DMS114 treated with DMSO at 0.1 percent for 48 hours (cell line): ENCODE measurements at regions not wholly inside any gene's neighbourhood (a gene's known extent, or its start where the extent isn't known, plus 50 kb on each side); places are given as distances from the start of the nearest gene placed in this dataset.
A peak's percentile ranks its signal among the peaks of the same experiment; 100 is the strongest.

ENCODE experiments used
- DNase-seq: peaks from one replicate; lab custom pipeline; 2025; ENCODE audit not compliant: unreplicated experiment; lab: John Stamatoyannopoulos, UW

- no peak for DNase-seq
Observed at GRCh38 chr1:90149101-90149500, 154.2 kb downstream of the ZNF326 start.

DNA sequence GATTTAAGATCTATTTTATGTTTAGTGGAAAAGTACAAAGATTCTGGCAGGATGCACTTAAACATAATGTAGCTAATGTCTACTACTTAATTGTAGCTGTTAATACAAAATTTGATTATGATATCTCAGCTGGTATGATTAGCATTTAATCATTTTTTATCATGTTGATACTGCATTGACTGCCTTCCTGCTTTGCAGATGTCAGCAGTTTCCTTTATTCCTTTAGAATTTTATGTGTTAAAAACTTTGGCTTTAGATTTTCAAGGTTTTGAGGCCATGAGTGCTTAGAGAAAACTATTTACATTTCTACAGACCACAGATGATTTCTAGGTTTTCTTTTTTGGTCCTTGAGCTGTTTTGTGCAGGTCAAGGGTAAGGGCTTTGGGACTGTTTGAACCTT is 152.2 kb downstream of the ZNF326 start:
- DNase-seq = no peak

- DNase-seq = no peak
Observed at GRCh38 chr1:90144820-90145219, 149.9 kb downstream of the ZNF326 start.

GRCh38 chr1:90143591-90143990 is 148.7 kb downstream of the ZNF326 start:
- no peak for DNase-seq

DNA sequence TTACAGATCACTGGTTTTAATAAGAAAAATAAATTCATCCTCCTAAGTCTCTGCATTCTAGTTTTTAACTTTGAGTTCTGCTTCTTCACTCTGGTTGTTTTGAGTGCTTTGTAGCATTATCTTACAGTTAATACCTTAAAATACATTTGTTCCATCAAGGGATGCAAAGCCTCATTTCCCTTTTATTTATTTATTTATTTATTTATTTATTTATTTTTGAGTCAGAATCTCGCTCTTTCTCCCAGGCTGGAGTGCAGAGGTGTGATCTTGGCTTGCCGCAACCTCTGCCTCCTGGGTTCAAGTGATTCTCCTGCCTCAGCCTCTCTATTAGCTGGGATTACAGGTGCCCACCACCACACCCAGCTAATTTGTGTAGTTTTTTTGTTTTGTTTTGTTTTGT is 147.8 kb downstream of the ZNF326 start:
- DNase-seq = no peak

GRCh38 chr1:90139837-90140236 is 144.9 kb downstream of the ZNF326 start:
- DNase-seq = no peak

GRCh38 chr1:90135286-90135685 is 140.4 kb downstream of the ZNF326 start:
- no peak for DNase-seq

DNA sequence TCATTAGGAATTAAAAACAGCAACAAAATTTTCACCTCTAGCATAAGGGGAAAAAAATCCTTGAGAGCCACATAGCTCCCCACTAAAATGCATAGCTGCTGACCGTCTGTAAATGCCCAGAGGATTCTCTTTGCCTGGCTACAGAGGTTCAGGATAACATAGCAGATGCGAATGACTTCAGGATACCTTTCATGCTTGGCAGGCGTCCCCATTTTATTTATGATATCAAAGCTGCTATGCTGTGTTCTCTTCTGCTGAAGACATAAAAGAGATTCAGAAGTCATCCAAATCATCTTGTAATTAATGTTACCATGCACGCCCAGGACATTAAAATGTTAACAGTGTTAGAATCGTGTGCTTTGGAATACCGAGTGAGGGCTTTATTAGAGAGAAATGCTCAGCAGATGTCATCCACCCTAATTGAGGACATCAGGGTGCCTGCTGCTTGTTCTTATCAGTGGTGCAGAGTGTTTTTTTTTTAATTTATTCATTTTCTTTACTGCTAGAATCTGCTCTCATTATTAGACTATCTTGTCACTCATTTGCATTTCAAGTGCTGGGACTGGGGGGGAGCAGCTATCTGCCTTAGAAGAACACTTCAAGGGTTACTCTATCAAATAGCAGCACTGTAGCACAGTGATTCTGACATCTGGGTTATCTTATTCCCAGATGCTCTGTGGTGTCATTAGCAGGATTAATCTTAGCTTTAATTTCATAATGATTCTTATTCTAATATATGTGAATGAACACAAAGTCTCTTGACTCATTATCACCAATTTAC is 139.5 kb downstream of the ZNF326 start:
- DNase-seq = no peak

DNA sequence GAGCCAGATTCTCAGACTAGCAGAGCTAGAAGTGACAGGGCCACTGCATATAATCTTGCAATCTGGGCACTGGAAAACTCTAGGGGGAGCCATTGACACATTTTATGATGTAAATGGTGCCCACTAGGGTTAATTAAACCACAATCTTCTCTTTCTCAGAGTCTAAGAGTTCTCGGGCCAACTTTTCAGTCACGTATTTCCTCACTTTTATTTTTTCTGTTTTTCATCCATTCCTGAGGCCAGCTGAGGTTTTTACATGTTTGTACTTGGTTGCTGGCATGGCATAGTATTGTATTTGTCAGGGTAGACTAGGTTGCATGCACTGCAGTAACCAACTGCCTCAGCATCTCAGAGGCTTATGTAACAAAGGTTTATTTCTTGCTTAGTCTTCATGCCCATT is 138.2 kb downstream of the ZNF326 start:
- peak; percentile 29 for DNase-seq

- DNase-seq = no peak
Observed at GRCh38 chr1:90132306-90132705, 137.4 kb downstream of the ZNF326 start.

DNA sequence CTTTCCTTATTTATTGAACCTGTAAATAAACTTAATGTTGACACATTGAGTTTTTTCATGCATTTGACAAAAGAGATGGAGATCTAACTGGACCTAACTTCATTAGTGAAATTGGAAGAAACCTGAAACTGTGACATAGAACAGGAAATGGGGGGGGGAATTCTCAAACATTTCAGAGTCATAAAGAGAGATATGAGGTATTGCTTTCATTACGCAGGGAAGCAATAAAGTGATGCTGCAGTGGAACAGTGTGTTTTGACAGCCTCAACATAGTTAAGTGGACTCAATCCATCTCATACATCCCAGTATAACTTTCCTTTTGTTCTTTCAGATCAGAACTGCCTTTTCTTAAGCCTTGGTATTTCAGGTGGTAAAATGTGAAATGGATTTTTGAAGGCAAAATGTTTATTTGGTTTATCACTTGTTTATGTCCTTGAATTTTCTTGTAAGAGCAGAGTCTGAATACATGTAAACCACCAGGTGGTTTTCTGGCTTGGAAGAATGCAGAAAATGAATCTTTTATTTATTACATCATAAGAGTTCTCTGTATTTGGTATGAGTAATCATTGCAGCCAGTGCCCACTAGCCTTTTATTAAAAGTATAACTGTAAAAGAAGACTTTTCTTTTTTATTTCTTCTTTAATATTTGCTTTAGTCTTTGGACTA is 132.5 kb downstream of the ZNF326 start:
- no peak for DNase-seq

- no peak for DNase-seq
Observed at GRCh38 chr1:90126834-90127233, 131.9 kb downstream of the ZNF326 start.

- no peak for DNase-seq
Observed at GRCh38 chr1:90122654-90123340, 127.9 kb downstream of the ZNF326 start.

DNA sequence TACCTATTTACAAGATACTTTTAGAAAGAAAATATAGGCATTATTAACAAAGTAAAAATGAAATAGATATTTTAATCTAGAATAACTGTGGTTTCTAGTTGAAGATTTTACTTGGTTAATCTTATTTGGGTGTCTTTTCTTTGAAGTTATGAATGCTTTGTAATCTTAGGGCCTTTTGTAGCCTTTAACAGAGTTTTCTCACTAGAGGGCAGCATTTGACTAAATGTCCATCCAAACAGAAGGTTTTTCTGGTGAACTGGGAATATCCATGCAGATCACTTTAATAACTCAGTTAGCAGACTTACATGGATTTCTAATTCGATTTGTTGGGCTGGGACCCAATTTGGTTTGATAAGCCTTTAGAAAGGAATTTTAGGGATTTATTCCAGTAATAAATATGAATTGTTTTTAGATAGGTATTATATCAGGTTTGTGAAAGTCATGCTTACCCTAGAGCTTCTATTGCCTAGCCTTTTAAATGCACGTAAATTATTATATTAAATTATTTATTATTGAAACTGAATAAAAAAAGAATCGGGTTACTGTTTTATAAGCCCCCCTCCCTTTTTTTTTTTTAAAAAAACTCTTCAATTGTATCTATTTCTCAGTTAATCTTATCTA is 119.7 kb downstream of the ZNF326 start:
- DNase-seq = peak; percentile 80

DNA sequence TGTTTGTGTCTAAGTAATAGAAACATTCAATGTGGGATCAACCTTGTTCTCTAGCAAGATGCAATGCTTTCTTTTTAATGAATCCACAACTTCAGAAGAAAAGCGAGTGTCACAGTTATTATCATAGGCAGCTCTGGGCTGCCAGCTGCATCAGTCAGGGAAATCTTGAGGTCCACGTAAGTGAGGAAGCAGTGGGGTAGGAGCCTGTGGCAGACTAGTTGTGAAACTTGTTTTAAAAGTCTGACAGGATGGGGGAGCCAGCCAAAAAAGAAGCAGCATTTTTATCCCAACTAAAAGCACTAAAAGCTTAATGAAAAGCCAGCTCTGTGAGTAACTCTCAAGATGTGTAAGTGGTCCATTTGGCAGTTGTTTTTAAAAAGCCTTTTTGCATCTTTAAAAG is 113.1 kb downstream of the ZNF326 start:
- DNase-seq = no peak

- DNase-seq = no peak
Observed at GRCh38 chr1:90106311-90106710, 111.4 kb downstream of the ZNF326 start.

DNA sequence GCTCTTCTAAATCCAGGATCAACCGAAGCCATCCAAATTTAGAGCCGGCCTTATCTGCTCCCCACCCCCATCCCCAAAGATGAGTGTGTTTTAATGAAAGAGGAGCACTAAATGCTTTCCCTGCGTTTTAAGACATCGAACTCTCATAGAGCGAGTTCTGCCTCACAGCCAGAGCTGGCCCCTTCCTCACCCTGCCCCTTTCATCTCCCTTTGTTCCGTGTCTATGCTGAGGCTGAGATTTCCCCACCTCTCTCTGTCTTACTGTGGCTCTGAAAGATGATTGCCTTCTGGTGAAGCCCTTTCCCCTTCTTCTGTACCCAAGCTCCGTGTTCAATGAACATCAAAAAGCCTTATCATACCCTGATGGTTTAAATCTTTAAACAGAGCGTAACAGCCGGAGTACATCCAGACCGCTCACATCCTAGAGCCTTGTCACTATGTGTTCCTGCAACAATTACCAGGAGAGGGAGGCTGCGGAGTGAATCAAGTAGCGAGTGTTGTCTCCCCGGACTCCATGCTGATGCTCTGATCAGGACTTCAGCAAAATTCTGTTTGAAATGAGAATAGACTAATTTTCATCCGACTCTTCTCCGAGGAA is 110.1 kb downstream of the ZNF326 start:
- no peak for DNase-seq

GRCh38 chr1:90100566-90100965 is 105.7 kb downstream of the ZNF326 start:
- no peak for DNase-seq

- DNase-seq = no peak
Observed at GRCh38 chr1:90092441-90092840, 97.5 kb downstream of the ZNF326 start.
